Activated CD4-positive, alpha-beta T cell treated with anti-CD3 and anti-CD28 coated beads for 24 hours (primary cell): ENCODE measurements at regions not wholly inside any gene's neighbourhood (a gene's known extent, or its start where the extent isn't known, plus 50 kb on each side); places are given as distances from the start of the nearest gene placed in this dataset.

ENCODE experiments used
- DNase-seq, 2 donors: peaks; one replicate each; pipeline ENCODE4 v3.0.0-alpha.2; 2020; ENCODE audit warnings: low read depth in 2 of 2

DNA sequence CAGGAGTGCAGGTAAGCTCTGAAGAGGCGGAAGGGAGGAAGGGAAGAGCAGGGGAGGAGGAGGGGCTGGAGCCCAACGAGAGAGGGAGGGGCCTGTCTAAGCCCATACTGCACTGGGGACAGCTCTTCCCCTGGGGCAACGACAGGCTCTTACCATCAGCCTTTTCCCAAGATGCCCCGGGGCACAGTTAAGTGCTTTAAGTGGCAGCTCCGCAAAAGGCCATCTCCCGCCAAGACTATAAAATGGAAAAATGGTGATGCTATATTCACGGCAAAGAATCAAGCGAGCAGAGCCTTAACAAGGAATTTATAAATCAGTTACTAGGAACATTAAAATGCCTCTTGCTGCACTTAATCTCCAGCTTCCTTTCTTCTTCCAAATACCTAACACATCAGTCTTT, 110.2 kb upstream of the NLRP1 start:
- DNase-seq, result no peak

DNA sequence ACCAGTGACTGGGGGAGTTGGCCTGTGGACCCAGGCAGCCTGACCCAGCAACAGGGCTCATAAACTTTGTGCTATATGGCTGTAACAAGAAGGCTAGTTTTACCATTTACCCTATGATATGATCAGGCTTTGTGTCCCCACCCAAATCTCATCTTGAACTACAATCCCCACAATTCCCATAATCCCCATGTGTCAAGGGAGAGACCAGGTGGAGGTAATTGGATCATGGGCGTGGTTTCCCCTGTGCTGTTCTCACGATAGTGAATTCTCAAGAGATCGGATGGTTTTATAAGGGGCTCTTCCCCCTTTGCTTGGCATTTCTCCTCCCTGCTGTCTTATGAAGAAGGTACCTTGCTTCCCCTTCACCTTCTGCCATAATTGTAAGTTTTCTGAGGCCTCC, 111.2 kb upstream of the NLRP1 start:
- no peak for DNase-seq

DNA sequence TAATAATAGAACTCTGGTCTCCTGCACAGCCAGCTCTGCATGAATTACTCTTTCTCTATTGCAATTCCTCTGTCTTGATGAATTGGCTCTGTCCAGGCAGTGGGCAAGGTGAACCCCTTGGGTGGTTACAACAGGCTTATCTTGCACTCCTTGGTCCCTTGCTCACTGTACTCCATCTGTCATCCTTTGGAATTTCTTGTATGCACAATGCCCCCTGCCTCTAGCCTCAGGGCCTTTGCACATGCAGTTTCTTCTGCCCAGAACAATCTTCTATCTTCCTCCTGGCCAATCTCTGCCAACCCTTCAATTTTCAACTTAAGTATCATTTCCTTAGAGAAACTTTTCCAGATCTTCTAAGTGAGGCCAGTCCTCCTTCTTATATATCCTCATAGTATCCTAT, 114.7 kb upstream of the NLRP1 start:
- no peak for DNase-seq

DNA sequence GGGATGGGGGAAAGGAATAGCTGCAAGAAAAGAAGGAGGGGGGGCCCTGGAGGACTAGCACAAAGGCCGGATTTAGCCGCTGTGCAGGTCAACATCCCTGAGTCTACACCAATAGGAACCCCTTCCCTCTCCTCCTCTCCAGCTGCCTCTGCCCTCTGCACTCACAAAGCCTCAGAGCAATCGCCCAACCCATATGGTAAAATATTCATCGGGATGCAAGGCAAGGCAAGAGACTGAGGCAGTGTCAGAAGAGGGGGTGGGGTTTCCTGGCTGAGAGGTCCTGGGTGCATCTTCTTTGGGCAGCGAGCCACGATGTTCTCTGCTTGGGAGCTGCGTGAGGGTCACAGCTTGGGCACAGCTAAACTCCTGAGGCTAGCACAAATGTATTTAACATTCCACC, 115.5 kb upstream of the NLRP1 start:
- DNase-seq, result no peak

DNA sequence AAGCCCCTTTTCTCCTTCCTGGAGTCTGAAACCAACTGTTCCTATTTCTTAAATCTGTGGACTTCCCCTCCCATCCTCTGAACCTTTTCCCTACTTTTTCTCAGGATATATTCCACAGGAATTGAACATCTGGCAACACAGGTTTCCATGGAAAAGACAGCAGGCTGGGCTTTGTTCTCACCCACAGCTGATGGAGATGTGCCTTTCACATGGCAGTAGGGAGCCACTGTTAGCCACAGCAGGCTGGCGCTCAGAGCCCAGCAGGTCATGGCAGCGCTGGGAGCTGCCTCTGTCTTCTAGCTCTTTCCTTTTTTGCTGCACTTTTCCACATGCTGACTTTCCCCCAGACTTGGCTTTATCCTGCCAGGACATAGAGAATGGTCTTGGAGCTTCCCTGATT, 116.4 kb upstream of the NLRP1 start:
- no peak for DNase-seq

DNA sequence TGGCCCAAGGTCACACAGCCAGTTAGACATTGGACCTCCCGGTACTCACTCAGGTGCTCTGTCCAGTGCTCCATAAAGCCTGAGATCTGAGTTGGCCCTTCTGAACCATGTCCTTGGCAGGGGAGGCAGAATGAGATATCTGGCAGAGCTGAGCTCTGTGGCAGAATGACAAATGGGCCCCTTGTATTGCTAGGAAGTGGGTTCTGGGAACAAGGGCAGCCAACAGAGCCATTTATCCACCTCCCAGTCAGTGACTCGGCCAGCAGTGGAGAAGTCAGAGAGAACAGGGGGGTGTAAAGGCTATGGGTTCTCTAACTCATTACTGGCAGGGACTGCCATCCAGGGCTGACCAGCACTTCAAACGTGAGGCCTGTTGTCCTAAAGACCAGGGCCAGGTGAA, 117.1 kb upstream of the NLRP1 start:
- DNase-seq, result no peak

DNA sequence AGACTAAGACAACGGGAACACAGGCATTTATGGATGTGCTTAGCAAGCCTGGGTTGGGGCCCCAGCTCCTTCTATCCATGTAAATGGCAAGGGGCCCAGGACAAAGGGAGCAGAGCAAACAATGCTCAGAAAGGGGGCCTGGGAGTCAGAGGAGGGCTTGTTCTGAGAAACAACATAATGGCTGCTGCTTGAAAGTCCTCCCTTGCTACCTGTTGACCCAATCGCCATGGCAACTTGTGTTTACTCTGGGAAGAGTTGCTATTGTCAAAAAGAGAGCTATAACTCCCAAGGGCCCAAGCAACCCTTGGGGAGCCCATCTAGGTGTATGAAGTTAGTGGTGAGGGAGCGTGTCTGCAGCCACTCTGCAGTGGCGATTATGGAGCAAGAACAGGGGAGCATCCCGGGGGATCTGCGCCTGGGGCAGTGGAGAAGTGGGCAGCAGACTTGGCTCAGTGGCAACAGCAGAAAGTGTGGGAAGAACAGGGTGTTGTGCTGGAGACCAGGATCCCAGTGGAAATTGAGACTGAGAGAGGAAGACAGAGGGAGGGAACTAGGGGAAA, 118.7 kb upstream of the NLRP1 start:
- DNase-seq, result no peak

DNA sequence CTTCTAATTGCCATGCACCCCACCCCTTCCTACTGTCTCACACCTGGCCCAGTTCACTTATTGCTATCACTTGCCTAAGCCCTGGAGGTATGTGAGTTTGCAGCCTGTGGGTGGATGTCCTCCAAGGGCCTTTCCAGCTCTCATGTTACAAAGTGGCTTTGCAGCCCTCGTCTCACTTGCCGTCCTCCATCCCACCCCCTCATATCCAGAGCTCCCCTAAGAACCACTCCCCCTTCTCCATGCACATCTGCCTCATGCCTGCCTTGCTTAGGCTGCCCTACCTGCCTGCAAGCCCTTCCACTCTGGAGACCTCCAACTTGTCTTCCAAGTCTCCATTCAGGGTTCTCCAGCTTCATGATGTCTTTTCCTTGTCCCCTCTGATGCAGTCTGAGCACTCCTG, 119.4 kb upstream of the NLRP1 start:
- no peak for DNase-seq

DNA sequence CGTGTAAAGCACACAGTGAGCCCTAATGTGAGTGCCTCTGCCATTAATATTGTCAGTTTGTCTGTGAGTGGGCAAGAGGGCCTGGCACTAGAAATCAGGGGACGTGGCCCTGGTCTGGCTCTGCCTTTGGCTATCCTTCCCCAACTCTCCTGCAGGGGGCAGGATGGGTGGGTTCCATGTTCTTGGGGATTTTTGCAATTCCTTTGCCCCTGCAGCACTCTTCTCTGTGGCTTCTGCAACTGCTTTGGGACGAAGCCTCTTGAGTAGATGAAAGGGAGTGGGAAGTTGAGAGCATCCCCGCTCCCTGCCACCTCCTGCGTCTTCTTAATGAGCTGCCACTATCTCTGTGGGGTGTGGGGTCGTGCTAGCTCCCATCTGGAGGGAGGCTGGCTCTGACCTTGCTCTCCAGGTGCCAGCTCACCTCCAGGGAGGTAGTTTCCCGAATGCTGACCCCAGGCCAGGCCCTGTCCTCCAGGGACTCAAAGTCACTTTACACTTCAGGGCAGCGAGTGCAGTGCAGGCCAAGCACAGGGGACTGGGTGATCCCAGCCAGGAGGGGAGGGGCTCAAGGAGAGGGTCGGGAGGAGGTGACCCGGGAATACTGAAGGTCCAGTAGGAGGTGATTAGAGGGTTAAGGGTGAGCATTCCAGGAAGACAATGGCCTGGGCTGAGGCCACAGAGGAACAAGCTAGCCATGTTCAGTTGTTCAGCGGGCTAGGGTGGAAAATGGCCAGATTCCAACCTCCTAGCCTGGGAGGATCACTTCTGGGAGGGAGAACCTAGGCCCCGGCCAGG, 121.0 kb upstream of the NLRP1 start:
- DNase-seq, result no peak

DNA sequence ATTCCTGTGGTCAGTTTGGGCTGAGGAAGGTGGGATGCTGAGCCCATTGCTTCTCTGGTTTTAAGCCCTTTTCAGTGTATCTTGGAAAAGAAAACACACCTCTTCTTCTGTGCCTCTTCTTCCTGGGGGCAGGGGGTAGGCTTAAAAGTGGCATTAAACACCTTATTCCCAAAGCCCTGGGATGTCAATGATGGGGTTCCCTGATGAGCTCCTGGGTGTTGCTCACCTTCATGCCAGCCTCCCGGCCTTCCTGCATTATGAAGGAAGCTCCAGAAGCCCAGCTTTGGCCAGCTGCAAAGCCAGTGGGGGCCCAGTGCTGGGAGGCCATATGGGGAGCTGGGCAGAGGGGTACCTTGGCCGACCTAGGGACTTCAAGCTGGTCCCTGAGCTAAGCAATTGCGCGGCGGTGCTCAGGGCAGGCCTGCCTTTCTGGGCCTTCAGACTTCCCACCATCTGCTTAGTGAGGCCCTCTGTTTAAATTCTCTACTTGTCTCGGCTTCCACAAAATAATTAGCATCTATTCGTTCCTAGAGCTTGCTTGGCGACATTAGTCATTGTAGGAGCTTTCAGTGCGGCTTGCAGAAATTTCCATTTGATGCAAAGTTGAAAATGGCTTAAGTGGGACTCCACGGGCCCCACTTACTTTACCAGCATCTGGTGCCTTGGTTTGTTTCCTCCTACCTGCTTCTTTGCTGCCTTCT, 121.7 kb upstream of the NLRP1 start:
- no peak for DNase-seq

DNA sequence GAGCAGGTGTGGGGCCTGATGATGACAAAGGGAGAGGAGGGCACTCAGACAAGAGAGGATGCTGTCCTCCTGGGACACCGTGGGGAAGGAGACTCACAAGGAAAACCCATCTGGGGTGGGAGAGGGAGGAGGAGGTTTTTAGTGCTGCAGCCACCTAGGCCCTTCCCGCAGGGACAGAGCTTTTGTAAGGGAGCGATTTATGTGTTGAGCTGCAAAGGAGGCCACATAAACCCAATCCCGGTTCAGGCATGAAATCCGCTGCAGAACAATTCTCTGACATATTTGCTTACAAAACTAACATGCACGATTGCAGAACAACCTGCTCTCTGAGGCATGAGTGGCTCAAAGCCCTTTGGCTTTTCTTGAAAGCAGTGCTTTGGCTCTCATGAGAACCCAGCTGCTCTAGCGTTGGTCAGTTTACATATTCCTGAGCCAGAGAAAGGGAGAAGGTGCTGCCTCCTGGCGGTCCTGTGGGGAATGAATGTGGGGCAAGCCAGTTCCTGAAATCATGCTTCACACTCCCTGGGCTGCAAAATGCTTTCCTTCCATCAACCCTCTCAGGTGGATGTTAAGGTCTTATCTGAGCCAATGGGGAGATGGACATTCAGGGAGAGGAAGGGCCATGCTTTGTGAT, 122.4 kb upstream of the NLRP1 start:
- DNase-seq, result peak; percentile 23 to 52

DNA sequence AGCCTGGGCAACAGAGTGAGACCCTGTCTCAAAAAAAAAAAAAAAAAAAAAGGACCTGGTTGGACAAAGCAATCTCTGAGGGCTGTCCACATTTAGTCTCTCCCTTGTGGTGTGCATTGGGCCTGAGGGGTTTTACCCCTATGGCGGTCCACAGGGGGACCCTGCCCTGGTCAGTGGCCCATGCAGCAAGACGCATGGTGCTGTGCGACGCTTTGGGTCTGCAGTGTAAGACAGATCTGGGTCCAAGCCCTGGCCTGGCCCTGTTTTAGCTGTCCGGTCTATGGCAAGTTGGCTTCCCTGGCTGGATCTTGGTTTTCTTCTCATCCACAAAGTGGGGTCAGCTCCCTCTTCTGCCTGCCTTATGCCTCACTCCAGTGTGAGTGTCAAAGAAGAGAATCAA, 123.2 kb upstream of the NLRP1 start:
- no peak for DNase-seq

DNA sequence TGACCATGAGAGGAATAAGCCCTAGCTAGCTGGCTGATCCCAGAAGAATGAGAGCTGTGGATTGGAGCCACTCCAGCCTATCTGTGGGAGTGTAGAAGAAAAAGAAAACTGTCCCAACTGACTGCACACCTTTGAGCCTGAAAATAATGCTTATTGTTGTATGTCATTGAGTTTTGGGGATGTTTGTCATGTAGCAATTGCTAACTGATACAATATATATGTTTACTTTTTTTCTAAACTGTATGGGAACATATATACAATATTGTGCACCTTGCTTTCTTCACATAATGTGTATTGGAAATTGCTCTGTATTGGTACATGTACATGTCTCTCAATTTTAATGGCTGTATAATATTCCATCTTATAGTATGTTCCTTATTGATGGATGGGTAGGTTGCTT, 124.0 kb upstream of the NLRP1 start:
- DNase-seq, result no peak

DNA sequence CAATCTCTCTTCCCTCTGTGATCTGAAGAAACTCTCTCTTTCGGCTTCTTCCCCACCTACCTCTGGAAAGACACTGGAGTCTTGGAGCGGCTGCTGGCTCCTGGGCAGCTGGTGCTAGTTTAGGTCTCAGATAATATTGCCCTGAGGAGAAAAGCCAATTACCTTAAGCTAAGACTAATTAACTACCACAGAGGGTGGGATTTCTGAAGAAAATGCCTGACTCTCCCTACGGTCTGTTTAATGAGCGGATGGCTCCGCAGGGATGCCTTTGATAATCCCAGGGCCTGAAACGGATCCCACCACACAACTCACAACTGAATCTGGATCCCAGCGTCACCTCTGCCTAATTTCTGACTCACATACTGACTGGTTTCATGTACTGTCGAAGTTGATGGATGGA, 127.0 kb upstream of the NLRP1 start:
- DNase-seq, result no peak

DNA sequence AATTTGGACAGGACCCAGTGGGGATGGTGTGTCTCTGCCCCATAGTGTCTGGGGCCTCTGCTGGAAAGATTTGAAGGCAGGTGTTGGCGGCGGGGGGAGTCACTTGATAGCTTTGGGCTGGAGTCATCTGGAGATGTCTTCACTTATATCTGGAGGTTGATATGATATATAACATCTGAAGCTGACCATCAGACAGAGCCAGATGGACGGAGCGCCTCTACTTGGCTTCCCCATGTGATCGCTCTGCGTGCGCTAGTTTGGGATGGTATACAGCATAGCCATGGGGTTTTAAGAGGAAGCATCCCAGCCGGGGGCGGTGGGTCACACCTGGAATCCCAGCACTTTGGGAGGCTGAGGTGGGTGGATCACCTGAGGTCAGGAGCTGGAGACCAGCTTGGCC, 130.7 kb upstream of the NLRP1 start:
- DNase-seq, result no peak

DNA sequence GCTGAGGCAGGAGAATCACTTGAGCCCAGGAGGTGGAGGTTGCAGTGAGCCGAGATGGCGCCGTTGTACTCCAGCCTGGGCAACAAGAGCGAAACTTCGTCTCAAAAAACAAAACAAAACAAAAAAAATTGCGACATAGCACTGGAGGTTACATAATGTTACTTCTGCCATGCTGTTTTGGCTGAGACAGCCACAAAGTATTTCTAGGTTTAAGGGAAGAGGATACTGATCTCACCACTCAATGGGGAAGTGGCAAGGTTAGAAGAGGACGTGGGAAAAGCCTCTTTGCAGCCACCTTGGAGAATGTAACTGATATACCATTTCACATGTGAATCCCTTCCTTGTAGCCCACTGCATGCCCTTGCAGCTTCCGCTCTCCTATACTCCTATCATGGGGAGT, 131.2 kb upstream of the NLRP1 start:
- no peak for DNase-seq

DNA sequence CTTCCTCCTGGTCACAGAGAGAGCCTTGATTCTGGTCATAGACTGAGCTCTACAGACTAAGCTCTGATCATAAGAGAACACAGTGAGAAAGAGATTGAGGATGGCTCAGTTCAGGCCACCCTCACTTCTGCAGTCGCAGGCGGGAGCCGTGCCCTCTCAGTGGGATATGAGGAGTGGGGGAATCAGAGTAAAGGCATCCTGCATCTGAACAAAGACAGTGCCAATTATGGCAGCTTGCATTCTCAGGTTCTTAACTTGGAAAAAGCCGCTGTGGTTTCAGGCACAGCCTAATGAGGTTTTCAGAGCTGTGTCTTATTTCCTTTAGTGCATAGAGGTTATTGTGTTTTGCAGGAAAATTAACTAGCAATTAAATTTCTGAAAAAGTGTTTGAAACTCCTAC, 134.4 kb upstream of the NLRP1 start:
- DNase-seq, result no peak

DNA sequence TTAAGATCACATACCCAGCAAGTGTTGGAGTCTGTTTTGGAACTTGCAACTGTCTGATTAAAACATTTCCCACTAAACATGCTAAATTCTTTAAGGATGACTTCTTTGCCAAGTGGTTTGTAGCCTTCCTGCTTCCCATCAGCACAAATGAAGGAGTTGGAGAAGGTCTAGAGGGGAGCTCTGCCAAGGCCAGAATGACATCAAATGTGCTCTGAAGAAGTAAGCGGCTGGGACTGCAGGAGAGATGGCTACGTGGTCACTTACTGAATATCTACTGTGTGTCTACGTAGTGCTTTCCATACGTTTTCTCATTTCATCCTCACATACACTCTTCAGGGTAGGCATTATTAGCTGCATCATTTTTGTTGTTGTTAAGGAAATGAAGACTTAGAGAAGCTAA, 135.7 kb upstream of the NLRP1 start:
- DNase-seq, result no peak

DNA sequence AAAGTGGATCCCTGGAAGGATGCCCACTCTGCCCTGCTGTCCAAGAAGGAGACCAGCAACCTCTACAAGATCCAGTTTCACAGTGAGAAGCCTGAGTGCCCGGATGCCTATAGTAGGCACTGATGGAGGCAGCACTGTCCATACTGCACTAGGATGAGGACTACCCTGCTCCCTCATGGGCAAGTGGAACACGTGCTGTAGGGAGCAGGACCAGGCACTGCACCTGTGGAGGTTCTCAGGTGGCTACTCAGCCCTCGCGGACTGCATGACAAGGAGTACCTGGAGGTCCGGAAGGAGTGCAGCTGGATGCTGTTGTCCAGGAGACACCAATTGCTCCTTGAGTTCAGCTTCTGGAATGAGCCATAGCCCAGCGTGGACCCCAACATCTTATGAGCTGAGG, 146.1 kb upstream of the NLRP1 start:
- no peak for DNase-seq

DNA sequence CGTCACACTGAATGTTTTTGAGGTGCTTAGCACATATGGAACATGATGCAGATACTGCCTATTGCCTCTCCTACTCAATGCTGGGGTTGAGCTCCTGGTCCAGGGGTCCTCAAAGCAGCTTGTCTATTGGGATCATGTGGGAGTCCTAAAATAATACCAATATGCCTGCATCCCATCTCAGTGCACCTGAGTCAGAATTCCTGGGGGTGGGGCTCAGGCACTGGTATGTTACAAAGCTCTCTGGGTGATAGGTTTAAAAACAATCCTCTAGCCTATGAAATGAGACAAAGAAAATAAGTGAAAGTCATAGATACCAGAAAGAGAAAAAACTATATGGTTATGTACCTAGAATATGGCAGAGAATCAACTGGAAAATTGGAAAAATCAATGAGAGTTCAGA, 156.6 kb upstream of the NLRP1 start:
- no peak for DNase-seq

DNA sequence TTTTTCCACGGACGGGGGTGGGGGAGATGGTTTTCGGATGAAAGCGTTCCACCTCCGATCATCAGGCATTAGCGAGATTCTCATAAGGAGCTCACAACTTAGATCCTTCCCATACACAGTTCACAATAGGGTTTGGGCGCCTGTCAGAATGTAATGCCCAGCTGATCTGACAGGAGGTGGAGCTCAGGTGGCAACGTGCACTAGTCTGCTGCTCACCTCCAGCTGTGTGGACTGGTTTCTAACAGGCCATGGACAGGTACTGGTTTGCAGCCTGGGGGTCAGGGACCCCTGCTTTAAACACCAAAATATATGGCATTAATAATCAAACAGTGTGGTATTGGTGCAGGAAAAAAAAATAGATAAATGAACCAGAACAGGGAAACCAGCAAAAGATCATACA, 157.5 kb upstream of the NLRP1 start:
- DNase-seq, result no peak

DNA sequence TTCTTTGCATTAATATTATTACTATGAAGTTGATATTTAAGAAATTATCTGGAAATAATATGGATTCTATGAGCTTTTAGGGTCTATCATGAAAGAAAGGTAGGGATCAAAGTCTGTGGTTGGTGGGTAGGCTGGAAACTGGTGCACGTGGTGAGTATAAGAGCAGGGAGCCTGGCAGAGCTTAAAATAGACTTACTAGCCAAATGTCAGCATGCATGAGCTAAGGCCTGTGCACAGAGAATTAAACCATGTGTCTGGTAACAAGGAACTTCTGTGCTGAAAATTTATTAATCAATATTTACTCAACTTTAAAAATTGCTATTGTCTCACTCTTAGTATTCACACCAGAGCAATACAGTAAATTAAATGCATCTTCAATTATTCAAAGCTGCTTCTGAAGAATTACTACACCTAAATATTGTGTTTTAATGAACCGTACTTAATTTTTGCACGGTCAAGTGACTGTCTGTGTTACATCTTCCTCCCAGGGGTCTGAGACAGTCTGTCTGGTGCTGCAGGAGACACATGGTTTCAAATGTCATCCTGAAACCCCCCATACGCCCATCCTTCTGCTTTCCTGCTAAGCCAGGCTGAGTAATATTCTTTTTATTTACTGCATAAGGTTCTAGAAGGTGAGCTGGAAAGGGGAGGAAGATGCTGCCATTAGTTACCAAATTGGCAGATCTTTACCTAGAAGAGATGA, 161.0 kb upstream of the NLRP1 start:
- DNase-seq, result no peak
